K562 (cell line): ENCODE measurements at regions not wholly inside any gene's neighbourhood (a gene's known extent, or its start where the extent isn't known, plus 50 kb on each side); places are given as distances from the start of the nearest gene placed in this dataset.

ENCODE experiments used
- ATAC-seq: fragments of 200-7000 bp; cut with Tn5 transposase; 3 replicates; pipeline ENCODE4 v1.9.1; 2020; ENCODE audit warnings: moderate library complexity
- BruUV-seq: library from RNA; stranded (reverse); fragments of 400-500 nt; replicated peaks from 2 replicates; lab custom pipeline; 2021; lab: Mats Ljungman, UMichigan
- CTCF ChIA-PET: fragments of 300-600 bp; formaldehyde crosslinking; extraction: SDS; loops from one replicate; lab custom pipeline; 2021; ENCODE audit warnings: low intra/inter-chr PET ratio; lab: Yijun Ruan, JAX
- POLR2A ChIA-PET: fragments of 300-600, 350-650 bp; sonication (Branson Sonifier 250); formaldehyde crosslinking; extraction: SDS; loops from one replicate; lab custom pipeline; 2021; ENCODE audit warnings: antibody characterized with exemption, inconsistent platforms; lab: Yijun Ruan, JAX
- DNase-seq, 4 experiments: peaks; one replicate each; pipeline versions ENCODE4 v3.0.0 to v3.0.0-alpha.2; 2011 to 2018; ENCODE audit warnings: low spot score in 3 of 4, mixed read lengths in 3 of 4; ENCODE audit errors: extremely low read depth in 1 of 4
- FAIRE-seq: peaks from 2 replicates; lab custom pipeline; 2011; peaks lifted over from hg19 to GRCh38; lab: Jason Lieb, UNC
- H2AFZ ChIP-seq: 2 replicates; pipeline ENCODE4 v1.6.0; 2011; ENCODE audit warnings: low read depth, low read length, control low read depth, inconsistent platforms
- H3K27ac ChIP-seq: fragments of 200-600 bp; 3 replicates; pipeline ENCODE4 v1.8.0; 2011; ENCODE audit warnings: low read depth, mild to moderate bottlenecking, control low read depth, inconsistent platforms, low read length, moderate library complexity, mixed read lengths; ENCODE audit errors: extremely low read depth
- H3K27me3 ChIP-seq, 2 experiments: fragments of 300-600 bp in 1 of 2; 2 replicates in 1 of 2; 3 replicates in 1 of 2; pipeline versions ENCODE4 v1.6.0 to v1.8.0; 2011; ENCODE audit warnings: inconsistent platforms in 2 of 2, low read length in 2 of 2, mild to moderate bottlenecking in 1 of 2, mixed read lengths in 1 of 2, moderate library complexity in 1 of 2; ENCODE audit not compliant: control insufficient read depth in 2 of 2, insufficient read depth in 2 of 2
- H3K36me3 ChIP-seq: fragments of 300-600 bp; 3 replicates; pipeline ENCODE4 v1.8.0; 2011; ENCODE audit warnings: mild to moderate bottlenecking, low read length, inconsistent platforms; ENCODE audit not compliant: control insufficient read depth, insufficient read depth
- H3K4me1 ChIP-seq, 2 experiments: fragments of 200-600 bp in 1 of 2; replicated peaks in 1 of 2; 2 replicates in 1 of 2; 3 replicates in 1 of 2; pipeline versions ENCODE4 v1.5.1 to v1.8.0; 2011; ENCODE audit warnings: inconsistent platforms in 2 of 2, low read length in 2 of 2, mild to moderate bottlenecking in 1 of 2, mixed read lengths in 1 of 2, moderate library complexity in 1 of 2; ENCODE audit not compliant: control insufficient read depth in 2 of 2, insufficient read depth in 2 of 2
- H3K4me2 ChIP-seq: 2 replicates; pipeline ENCODE4 v1.6.1; 2011; ENCODE audit warnings: low read length, control low read depth, inconsistent platforms, mixed read lengths; ENCODE audit not compliant: insufficient read depth
- H3K4me3 ChIP-seq: fragments of 200-600 bp; sonication (generic), shearing (Covaris generic); 2 replicates; pipeline ENCODE4 v1.5.1; 2016; ENCODE audit warnings: control low read depth, inconsistent platforms
- H3K79me2 ChIP-seq: fragments of 200-600 bp; 3 replicates; pipeline ENCODE4 v1.8.0; 2011; ENCODE audit warnings: low read length, inconsistent platforms; ENCODE audit not compliant: control insufficient read depth, insufficient read depth
- H3K9ac ChIP-seq, 2 experiments: 2 replicates each; pipeline versions ENCODE4 v1.6.0 to v1.6.1; 2011; ENCODE audit warnings: low read depth in 2 of 2, low read length in 2 of 2, control low read depth in 1 of 2, inconsistent platforms in 1 of 2, mild to moderate bottlenecking in 1 of 2, mixed read lengths in 1 of 2; ENCODE audit not compliant: insufficient read depth in 1 of 2
- H3K9me1 ChIP-seq: one replicate; pipeline ENCODE4 v1.6.0; 2011; ENCODE audit warnings: inconsistent platforms, mild to moderate bottlenecking, low read length, moderate library complexity; ENCODE audit not compliant: control insufficient read depth, insufficient read depth
- H3K9me3 ChIP-seq: replicated peaks from 2 replicates; pipeline ENCODE4 v1.5.1; 2011; ENCODE audit warnings: low read depth, low read length, inconsistent platforms; ENCODE audit not compliant: control insufficient read depth, insufficient read depth
- H4K20me1 ChIP-seq: replicated peaks from 2 replicates; pipeline ENCODE4 v1.6.1; 2011; ENCODE audit warnings: low read length, inconsistent platforms, mixed read lengths; ENCODE audit not compliant: control insufficient read depth, insufficient read depth
- CBFB ChIP-seq: sonication (generic); formaldehyde crosslinking; IDR thresholded peaks from 2 replicates; pipeline ENCODE4 v1.4.0; 2020; ENCODE audit warnings: mild to moderate bottlenecking, missing genetic modification reagents
- CEBPB ChIP-seq: fragments of 450-650 bp; IDR thresholded peaks from 2 replicates; pipeline ENCODE4 v1.6.1; 2016; ENCODE audit warnings: missing genetic modification characterization, missing compliant biosample characterization
- GATA2 ChIP-seq: sonication (generic); formaldehyde crosslinking; IDR thresholded peaks from 2 replicates; pipeline ENCODE4 v1.4.0; 2020; ENCODE audit warnings: mild to moderate bottlenecking, missing genetic modification reagents
- MED1 ChIP-seq: sonication (generic); formaldehyde crosslinking; IDR thresholded peaks from 2 replicates; pipeline ENCODE4 v1.8.1; 2023; ENCODE audit warnings: missing genetic modification reagents, borderline replicate concordance
- MTF1 ChIP-seq: fragments of 250-450 bp; sonication (Bioruptor Pico); IDR thresholded peaks from 2 replicates; pipeline ENCODE4 v1.9.0; 2021; ENCODE audit warnings: moderate library complexity, mild to moderate bottlenecking, inconsistent platforms, borderline replicate concordance
- POLR3A ChIP-seq: IDR thresholded peaks from 2 replicates; pipeline ENCODE4 v1.6.1; 2011; ENCODE audit warnings: borderline replicate concordance, mild to moderate bottlenecking, moderate library complexity; ENCODE audit not compliant: insufficient read length, insufficient read depth; ENCODE audit errors: extremely low read depth
- PTRF ChIP-seq: fragments of 450-650 bp; IDR thresholded peaks from 2 replicates; pipeline ENCODE4 v1.6.1; 2016; ENCODE audit warnings: mild to moderate bottlenecking, missing genetic modification characterization, missing compliant biosample characterization
- RFX1 ChIP-seq: fragments of 450-650 bp; IDR thresholded peaks from 2 replicates; pipeline ENCODE4 v1.6.1; 2016; ENCODE audit warnings: mild to moderate bottlenecking, moderate library complexity
- SRSF3 ChIP-seq: fragments of 200-400 bp; formaldehyde crosslinking; IDR thresholded peaks from 2 replicates; pipeline ENCODE4 v1.6.1; 2016; ENCODE audit warnings: mild to moderate bottlenecking, low read length, moderate library complexity; ENCODE audit not compliant: insufficient read depth
- STAT5B ChIP-seq: fragments of 250-450 bp; sonication (Bioruptor Pico); IDR thresholded peaks from 2 replicates; pipeline ENCODE4 v1.8.0; 2021; ENCODE audit warnings: mild to moderate bottlenecking, inconsistent platforms
- ZBED1 ChIP-seq: IDR thresholded peaks from 2 replicates; pipeline ENCODE4 v1.6.1; 2014
- ZNF23 ChIP-seq: fragments of 250-450 bp; sonication (Bioruptor Pico); IDR thresholded peaks from 2 replicates; pipeline ENCODE4 v1.4.0; 2020; ENCODE audit warnings: mild to moderate bottlenecking
- ZNF239 ChIP-seq: fragments of 250-450 bp; sonication (Bioruptor Pico); IDR thresholded peaks from 2 replicates; pipeline ENCODE4 v1.4.0; 2020; ENCODE audit warnings: mild to moderate bottlenecking
- ZNF77 ChIP-seq: fragments of 250-450 bp; sonication (Bioruptor Pico); IDR thresholded peaks from 2 replicates; pipeline ENCODE4 v1.5.0; 2020
- ZNF778 ChIP-seq: fragments of 450-650 bp; formaldehyde crosslinking; IDR thresholded peaks from 2 replicates; pipeline ENCODE4 v1.4.0; 2020; ENCODE audit warnings: mild to moderate bottlenecking, moderate library complexity
- WGBS: fragments of 100-300 bp; shearing (Covaris generic); methylation state at CpG from one replicate; pipeline ENCODE4 v1.1.6; 2016; ENCODE audit warnings: low coverage, mixed read lengths; ENCODE audit not compliant: insufficient coverage; ENCODE audit errors: missing lambda C conversion rate; 5-methylcytosine and 5-hydroxymethylcytosine counted together
- in situ Hi-C: fragments of 300-500 bp; cut with MboI; formaldehyde crosslinking; loops from 4 replicates; pipeline ENCODE4 v1.15.0; 2018; ENCODE audit warnings: inconsistent platforms, mixed read lengths
- intact Hi-C: fragments of 100-400 bp; cut with micrococcal nuclease; formaldehyde crosslinking; loops from 2 replicates; pipeline ENCODE4 v1.14.2; 2022
- TF ChIP-seq, protein P1 (sequence below): sonication (generic); formaldehyde crosslinking; IDR thresholded peaks from 2 replicates; pipeline ENCODE4 v1.8.0; 2022; ENCODE audit warnings: missing genetic modification reagents, mild to moderate bottlenecking, borderline replicate concordance

DNA sequence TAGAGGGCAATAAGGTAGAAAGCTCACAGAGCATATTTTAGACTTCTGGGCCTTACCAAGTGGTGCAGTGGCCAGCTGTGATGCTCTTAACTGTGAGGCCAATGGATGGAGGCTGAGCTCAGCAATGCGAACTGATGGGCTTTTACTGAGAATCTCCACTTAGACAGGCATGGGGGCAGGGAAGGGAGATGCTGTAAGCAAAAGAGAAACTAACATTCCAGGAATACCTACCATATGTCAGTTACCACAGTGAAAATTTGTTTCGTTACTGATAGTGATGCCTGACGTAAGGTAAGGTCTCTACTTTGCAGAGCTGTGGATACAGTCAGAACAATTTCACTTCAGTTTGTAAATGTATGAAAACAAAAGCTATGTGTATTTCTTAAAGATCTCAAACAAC, 250.6 kb upstream of the ZFHX3 start:
- ATAC-seq (no peak), FAIRE-seq (no peak), DNase-seq (no peak)
- no peak overlapping the region for H3K4me2 ChIP-seq
- H3K27ac ChIP-seq = no peak overlapping the region
- no peaks in the 10 kb centered on the region for H3K4me1 ChIP-seq
- no peak overlapping the region for H3K9ac ChIP-seq
- no peak for TF ChIP-seq ZBED1
- TF ChIP-seq, protein P1, sequence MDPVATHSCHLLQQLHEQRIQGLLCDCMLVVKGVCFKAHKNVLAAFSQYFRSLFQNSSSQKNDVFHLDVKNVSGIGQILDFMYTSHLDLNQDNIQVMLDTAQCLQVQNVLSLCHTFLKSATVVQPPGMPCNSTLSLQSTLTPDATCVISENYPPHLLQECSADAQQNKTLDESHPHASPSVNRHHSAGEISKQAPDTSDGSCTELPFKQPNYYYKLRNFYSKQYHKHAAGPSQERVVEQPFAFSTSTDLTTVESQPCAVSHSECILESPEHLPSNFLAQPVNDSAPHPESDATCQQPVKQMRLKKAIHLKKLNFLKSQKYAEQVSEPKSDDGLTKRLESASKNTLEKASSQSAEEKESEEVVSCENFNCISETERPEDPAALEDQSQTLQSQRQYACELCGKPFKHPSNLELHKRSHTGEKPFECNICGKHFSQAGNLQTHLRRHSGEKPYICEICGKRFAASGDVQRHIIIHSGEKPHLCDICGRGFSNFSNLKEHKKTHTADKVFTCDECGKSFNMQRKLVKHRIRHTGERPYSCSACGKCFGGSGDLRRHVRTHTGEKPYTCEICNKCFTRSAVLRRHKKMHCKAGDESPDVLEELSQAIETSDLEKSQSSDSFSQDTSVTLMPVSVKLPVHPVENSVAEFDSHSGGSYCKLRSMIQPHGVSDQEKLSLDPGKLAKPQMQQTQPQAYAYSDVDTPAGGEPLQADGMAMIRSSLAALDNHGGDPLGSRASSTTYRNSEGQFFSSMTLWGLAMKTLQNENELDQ = no peak
- TF ChIP-seq CEBPB (tag) = no peak
- TF ChIP-seq CBFB = no peak
- no peak for TF ChIP-seq MTF1 (CRISPR knock-in tag)
- TF ChIP-seq GATA2 (CRISPR knock-in tag) = no peak
- TF ChIP-seq MED1 (CRISPR knock-in tag) = no peak
- no peak for TF ChIP-seq ZNF23 (CRISPR knock-in tag)
- no peak for TF ChIP-seq ZNF239 (CRISPR knock-in tag)
- no peak for TF ChIP-seq RFX1
- TF ChIP-seq ZNF77 (CRISPR knock-in tag) = no peak
- no peak for TF ChIP-seq ZNF778 (CRISPR knock-in tag)
- no peak for TF ChIP-seq POLR3A
- TF ChIP-seq PTRF (tag) = no peak
- no peak for TF ChIP-seq STAT5B (CRISPR knock-in tag)
- no peak for TF ChIP-seq SRSF3
- H3K36me3 ChIP-seq = no peaks in the 10 kb centered on the region
- no peaks in the 10 kb centered on the region for H3K79me2 ChIP-seq
- intact Hi-C loops (no loop called here), in situ Hi-C loops (no loop called here)
- no TSS peak for BruUV-seq
- WGBS = 4% methylated on average over 3 of the region's 3 CpGs
- no peaks in the 10 kb centered on the region for H3K9me1 ChIP-seq
- CTCF ChIA-PET = no interaction called here
- H2AFZ ChIP-seq = no peak overlapping the region
- no peaks in the 10 kb centered on the region for H4K20me1 ChIP-seq
- H3K4me3 ChIP-seq = no peak overlapping the region
- POLR2A ChIA-PET = no interaction called here
- H3K27me3 ChIP-seq = peaks cover 0 to 5% of the 10 kb centered on the region in 2 experiments; a peak in 3 of 5 replicates
- no peaks in the 10 kb centered on the region for H3K9me3 ChIP-seq
